IgD-negative memory B cell (primary cell): ENCODE measurements at regions not wholly inside any gene's neighbourhood (a gene's known extent, or its start where the extent isn't known, plus 50 kb on each side); places are given as distances from the start of the nearest gene placed in this dataset.

Experiments used
- H3K27ac Mint-ChIP-seq, 3 donors: one replicate each; pipeline ENCODE4 v1.8.0; 2020 to 2022; ENCODE audit warnings: mild to moderate bottlenecking in 3 of 3, mixed read lengths in 3 of 3, moderate library complexity in 1 of 3
- H3K27me3 Mint-ChIP-seq: one replicate; pipeline ENCODE4 v1.8.0; 2021; ENCODE audit warnings: mixed read lengths
- H3K36me3 Mint-ChIP-seq: one replicate; pipeline ENCODE4 v1.8.0; 2020; ENCODE audit warnings: mild to moderate bottlenecking, mixed read lengths
- H3K4me1 Mint-ChIP-seq, 3 donors: one replicate each; pipeline ENCODE4 v1.8.0; 2020 to 2022; ENCODE audit warnings: mixed read lengths in 3 of 3, mild to moderate bottlenecking in 1 of 3
- H3K4me3 Mint-ChIP-seq, 4 donors: one replicate each; pipeline ENCODE4 v1.8.0; 2020 to 2022; ENCODE audit warnings: mild to moderate bottlenecking in 4 of 4, mixed read lengths in 4 of 4, moderate library complexity in 3 of 4
- H3K9me3 Mint-ChIP-seq, 3 donors: one replicate each; pipeline ENCODE4 v1.8.0; 2020 to 2021; ENCODE audit warnings: mixed read lengths in 3 of 3, mild to moderate bottlenecking in 1 of 3

DNA sequence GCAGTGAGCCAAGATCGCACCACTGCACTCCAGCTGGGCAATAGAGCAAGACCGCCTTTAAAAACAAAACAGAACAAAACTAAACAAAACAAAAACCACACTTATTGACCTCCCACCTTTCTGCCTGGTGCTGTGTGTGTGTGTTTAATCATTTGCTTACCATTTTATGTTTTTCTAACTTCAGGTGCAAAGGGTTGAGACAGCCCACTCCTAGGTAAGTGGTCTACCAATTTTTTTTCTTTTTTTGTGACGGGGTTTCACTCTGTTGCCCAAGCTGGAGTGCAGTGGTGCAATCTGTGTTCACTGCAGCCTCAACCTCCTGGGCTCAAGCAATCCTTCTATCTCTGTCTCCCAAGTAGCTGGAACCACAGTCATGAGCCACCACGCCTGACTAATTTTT is 65.8 kb downstream of the SALL1 start:
- Mint-ChIP-seq H3K4me1 (no peaks in the 10 kb centered on the region), H3K36me3 (no peaks in the 10 kb centered on the region), H3K9me3 (peaks cover 4 to 7% (median 7%) of the 10 kb centered on the region in 3 donors), H3K27me3 (peaks cover 5% of the 10 kb centered on the region), H3K4me3 (no peak overlapping the region), H3K27ac (no peak overlapping the region)

DNA sequence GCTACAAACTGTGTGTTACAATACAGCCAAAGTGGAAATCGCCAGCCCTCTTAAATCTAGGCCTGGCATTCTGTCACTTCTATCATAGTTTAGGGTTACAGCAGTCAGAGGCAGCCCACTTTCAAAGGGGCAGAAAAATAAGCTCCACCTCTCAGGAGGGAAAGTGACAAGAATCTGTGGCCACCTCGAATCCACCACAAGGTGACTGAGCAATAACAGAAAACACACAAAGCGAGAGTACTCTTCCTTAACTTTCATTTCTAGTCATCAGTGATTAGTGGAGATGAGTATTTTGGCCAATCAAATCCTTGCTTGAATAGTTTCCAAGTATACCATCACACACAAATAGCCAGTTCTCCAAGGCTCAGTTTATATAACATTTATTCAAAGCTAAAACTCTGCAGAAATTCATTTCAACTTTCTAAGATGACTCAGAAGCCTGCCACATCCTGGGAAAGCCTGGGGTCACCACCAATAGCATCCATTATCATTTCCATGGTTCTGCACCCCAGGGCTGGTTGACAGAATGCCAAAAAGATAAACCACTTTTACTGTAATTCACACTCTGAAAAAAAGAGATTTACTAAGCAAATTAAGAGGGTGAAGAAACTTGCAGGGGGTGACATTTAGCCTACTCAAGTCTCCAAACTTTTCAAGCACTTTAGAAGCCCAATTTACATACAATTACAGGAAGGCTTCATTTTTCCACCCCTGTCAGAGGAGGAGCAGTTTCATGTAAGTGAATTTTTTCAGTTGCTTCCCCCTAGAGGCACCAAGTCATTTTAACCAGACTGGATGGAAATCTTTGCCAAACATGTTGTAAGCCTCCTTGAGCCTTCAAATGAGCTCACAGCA is 66.8 kb downstream of the SALL1 start:
- H3K9me3 Mint-ChIP-seq = peaks cover 4 to 7% (median 7%) of the 10 kb centered on the region in 3 donors
- no peak overlapping the region for H3K4me3 Mint-ChIP-seq
- H3K27me3 Mint-ChIP-seq = peaks cover 5% of the 10 kb centered on the region
- no peaks in the 10 kb centered on the region for H3K36me3 Mint-ChIP-seq
- peaks cover 0 to 1% (median 0%) of the 10 kb centered on the region in 3 donors for H3K4me1 Mint-ChIP-seq
- no peak overlapping the region for H3K27ac Mint-ChIP-seq

DNA sequence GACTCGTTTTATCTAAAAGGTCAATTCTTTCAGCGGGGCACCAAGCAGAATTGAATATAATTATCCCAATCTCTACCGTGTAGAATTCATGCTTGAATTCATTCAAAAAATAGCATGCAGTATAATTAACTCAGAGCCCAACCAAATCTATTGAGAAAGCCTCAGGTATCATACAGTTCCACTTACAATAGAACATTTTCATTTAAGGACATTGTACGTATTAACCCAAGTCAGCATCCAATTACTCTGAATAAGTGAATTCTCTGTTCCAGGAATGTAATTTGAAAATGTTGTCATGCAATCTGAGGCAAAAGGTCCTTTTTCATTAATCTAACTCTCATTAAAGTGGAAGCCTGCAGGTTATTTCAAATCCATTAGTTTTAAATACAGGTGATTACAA is 78.5 kb downstream of the SALL1 start:
- H3K4me1 Mint-ChIP-seq = no peaks in the 10 kb centered on the region
- H3K9me3 Mint-ChIP-seq = peaks cover 0 to 9% (median 6%) of the 10 kb centered on the region in 3 donors
- no peak overlapping the region for H3K27ac Mint-ChIP-seq
- no peak overlapping the region for H3K4me3 Mint-ChIP-seq
- H3K27me3 Mint-ChIP-seq = peaks cover 3% of the 10 kb centered on the region
- H3K36me3 Mint-ChIP-seq = no peaks in the 10 kb centered on the region

DNA sequence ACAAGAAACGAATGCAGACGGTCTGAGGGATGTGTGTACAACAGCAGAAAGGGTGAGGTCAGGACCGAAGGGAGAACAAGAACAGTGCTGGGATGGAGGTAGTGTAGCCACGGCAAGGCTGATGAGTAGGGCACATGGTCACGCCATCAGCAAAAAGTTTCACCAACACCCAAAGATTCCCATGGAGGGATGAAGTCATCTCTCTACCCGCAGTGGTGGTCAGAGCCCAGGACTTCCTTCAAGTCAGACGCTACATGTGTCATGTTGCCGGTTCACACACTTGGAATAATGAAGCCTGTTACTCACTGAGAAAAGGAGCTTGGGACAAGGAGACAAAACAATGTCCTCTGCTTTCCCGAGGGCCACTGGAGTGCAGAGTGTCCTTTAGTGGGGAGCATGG is 79.7 kb downstream of the SALL1 start:
- peaks cover 2 to 4% (median 3%) of the 10 kb centered on the region in 3 donors for H3K9me3 Mint-ChIP-seq

DNA sequence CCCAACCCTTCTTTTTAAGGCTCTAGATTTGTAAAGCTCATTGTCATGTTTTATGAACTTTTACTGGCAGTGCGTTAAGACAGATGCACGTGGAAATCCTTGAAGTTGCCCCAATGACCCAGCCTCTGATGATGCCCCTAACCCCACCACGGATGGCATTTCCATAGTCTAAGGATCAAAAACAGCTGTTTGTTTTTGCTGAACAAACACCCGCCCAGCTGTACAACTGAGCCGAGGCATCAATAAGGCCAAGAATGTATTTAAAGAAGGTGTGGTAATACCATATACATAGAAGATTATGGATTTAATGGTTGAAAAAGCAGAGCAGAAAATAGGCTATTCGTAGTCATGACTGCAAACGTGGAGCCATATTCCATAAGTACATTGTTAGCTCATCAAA is 83.7 kb downstream of the SALL1 start:
- peaks cover 0 to 3% (median 0%) of the 10 kb centered on the region in 3 donors for H3K9me3 Mint-ChIP-seq
- H3K4me3 Mint-ChIP-seq = no peak overlapping the region

More for the DNA sequence above, 79.7 kb downstream of the SALL1 start:
- Mint-ChIP-seq H3K36me3 (no peaks in the 10 kb centered on the region), H3K4me3 (no peak overlapping the region), H3K4me1 (no peaks in the 10 kb centered on the region), H3K27me3 (peaks cover 3% of the 10 kb centered on the region), H3K27ac (no peak overlapping the region)

DNA sequence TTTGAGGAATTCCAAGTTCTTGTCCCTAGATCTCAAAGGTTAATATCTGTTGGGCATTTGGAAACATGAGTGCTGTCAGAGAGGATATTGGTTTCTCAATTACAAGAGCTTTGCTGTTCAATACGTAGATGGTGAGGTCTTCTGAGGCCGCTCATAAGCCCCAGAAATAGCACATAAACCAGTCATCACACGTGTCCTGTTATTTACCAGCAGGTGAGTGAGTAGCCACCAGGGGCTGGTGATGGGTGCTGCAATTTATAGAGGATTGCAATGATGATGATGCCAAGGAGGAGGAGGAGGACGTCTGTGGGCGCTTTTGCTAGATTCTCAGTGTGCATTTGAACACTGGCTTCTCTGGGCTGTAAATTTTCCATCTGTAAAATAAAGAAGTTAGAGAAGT is 89.0 kb downstream of the SALL1 start:
- no peaks in the 10 kb centered on the region for H3K36me3 Mint-ChIP-seq
- H3K27ac Mint-ChIP-seq = no peak overlapping the region
- no peak overlapping the region for H3K4me3 Mint-ChIP-seq
- H3K9me3 Mint-ChIP-seq = peaks cover 0 to 2% (median 0%) of the 10 kb centered on the region in 3 donors
- no peaks in the 10 kb centered on the region for H3K27me3 Mint-ChIP-seq
- H3K4me1 Mint-ChIP-seq = peaks cover 0 to 2% (median 0%) of the 10 kb centered on the region in 3 donors

More for the DNA sequence above, 83.7 kb downstream of the SALL1 start:
- Mint-ChIP-seq H3K4me1 (peaks cover 0 to 2% (median 0%) of the 10 kb centered on the region in 3 donors), H3K36me3 (no peaks in the 10 kb centered on the region), H3K27me3 (no peaks in the 10 kb centered on the region), H3K27ac (no peak overlapping the region)

DNA sequence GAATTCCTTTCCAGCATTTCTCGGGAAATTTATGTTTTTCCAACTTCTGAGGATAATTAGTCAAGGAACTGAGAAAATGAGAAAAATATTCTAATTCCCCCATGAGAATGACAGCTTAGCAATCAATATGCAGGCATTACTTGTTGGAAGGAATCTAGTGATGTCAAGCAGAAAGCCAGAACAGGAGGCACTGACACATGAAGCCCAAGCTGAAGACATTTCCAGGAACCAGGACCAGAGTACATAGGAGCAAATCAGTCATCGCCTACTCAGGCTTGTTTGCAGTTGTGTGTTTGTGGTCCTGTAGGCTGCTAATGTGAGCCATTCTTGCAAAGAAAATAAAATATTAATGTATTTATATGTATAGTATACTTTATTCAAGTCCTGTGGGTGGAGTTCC is 89.7 kb downstream of the SALL1 start:
- Mint-ChIP-seq H3K27me3 (no peaks in the 10 kb centered on the region), H3K4me3 (no peak overlapping the region), H3K4me1 (peaks cover 0 to 2% (median 0%) of the 10 kb centered on the region in 3 donors), H3K27ac (no peak overlapping the region), H3K9me3 (peaks cover 0 to 1% (median 0%) of the 10 kb centered on the region in 3 donors), H3K36me3 (no peaks in the 10 kb centered on the region)

DNA sequence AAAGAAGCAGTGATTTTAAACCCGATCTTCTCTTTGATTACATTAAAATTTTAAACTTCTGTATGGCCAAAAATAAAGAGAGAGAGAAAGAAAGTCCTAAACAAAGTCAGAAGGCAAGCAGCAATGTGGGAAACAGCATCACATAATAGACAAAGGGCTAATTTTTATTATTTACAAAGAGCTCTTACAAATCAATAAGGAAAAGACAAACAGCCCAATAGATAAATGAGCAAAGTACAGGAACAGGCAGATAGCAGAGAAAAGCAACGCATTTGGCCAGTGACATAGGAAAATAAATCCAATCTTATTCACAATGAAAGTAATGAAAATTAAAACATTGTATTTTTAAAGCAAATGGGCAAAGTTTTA is 93.1 kb downstream of the SALL1 start:
- no peaks in the 10 kb centered on the region for H3K36me3 Mint-ChIP-seq
- H3K27ac Mint-ChIP-seq = peak overlapping the region in 1 of 3 donors; percentile 44
- H3K4me3 Mint-ChIP-seq = no peak overlapping the region
- H3K27me3 Mint-ChIP-seq = peaks cover 2% of the 10 kb centered on the region
- no peaks in the 10 kb centered on the region for H3K4me1 Mint-ChIP-seq
- H3K9me3 Mint-ChIP-seq = peaks cover 0 to 4% (median 1%) of the 10 kb centered on the region in 3 donors

DNA sequence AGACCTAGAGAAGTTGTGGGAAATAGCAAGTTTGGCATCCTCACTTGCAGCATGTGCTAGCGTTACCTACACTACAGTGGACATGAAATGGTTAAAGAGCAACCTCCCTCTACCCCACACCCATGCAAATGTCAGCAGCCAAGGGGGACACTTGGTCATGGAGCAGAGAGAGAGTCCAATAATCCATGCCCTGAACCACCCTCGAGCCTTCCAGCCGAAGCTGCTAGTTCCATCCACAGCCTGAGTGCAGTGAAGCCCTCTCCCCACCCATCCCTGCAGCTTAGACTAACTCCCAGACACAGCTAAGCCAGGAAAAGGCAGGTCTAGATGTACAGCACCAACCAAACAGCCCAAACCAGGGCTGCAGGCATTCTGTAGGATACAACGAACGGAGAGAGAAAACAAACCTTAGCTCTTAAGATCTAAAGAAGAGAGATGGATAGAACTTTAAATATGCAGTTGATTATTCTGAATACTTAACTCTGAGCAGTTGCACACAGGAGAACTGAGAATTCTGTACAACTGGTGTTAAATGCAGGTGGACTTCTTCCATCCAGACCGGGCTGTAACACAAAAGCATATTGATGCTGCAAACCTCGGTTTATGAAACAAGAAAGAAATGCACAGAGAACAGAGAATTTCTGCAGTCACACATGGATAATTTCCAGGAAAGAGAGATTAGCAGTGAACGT is 93.8 kb downstream of the SALL1 start:
- Mint-ChIP-seq H3K4me3 (no peak overlapping the region), H3K4me1 (no peaks in the 10 kb centered on the region), H3K27me3 (peaks cover 2% of the 10 kb centered on the region), H3K36me3 (no peaks in the 10 kb centered on the region), H3K9me3 (peaks cover 0 to 4% (median 1%) of the 10 kb centered on the region in 3 donors), H3K27ac (no peak overlapping the region)

DNA sequence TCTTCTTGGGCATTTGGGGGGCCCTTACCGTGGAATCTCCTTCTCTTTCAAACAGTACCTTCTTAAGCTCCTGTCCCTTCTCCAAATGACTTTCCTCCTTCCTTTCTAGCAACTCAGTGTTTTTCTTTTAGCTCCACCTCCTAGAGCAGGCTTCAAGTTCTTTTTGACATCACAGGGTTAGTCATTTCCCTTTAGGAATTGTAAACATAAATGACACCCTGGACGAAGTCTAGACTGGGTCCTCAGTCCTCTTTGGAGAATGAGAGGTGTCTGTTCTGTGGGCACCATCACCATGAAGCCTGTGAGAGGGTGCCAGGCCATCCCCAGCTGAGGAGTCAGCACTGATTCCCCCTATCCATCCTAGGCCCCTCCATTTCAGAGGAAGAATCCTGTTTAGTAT is 94.7 kb downstream of the SALL1 start:
- H3K36me3 Mint-ChIP-seq = no peaks in the 10 kb centered on the region
- peaks cover 0 to 4% (median 1%) of the 10 kb centered on the region in 3 donors for H3K9me3 Mint-ChIP-seq
- H3K4me3 Mint-ChIP-seq = no peak overlapping the region
- no peak overlapping the region for H3K27ac Mint-ChIP-seq
- peaks cover 2% of the 10 kb centered on the region for H3K27me3 Mint-ChIP-seq
- H3K4me1 Mint-ChIP-seq = no peaks in the 10 kb centered on the region

DNA sequence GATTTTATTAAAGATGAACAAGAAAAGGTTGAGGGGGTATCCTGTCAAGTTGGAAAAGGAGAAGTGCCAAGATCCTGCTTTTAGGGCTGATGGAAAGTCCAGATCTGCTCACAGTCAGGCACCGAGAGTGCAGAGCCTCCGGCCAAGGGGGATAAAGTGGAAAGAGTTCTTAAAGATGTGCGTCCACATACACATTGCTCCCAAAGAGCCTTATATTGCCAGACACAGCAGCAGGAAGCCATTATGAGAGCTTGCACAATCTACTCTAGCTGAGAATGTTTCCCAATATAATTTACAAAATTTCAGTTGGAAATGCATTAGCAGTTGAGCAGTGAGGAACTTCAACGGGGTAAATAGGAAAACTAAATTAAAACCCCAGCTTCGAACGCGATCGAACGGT is 95.6 kb downstream of the SALL1 start:
- peaks cover 2% of the 10 kb centered on the region for H3K27me3 Mint-ChIP-seq
- H3K36me3 Mint-ChIP-seq = no peaks in the 10 kb centered on the region
- no peak overlapping the region for H3K4me3 Mint-ChIP-seq
- peaks cover 0 to 4% (median 1%) of the 10 kb centered on the region in 3 donors for H3K9me3 Mint-ChIP-seq
- no peak overlapping the region for H3K27ac Mint-ChIP-seq
- no peaks in the 10 kb centered on the region for H3K4me1 Mint-ChIP-seq

DNA sequence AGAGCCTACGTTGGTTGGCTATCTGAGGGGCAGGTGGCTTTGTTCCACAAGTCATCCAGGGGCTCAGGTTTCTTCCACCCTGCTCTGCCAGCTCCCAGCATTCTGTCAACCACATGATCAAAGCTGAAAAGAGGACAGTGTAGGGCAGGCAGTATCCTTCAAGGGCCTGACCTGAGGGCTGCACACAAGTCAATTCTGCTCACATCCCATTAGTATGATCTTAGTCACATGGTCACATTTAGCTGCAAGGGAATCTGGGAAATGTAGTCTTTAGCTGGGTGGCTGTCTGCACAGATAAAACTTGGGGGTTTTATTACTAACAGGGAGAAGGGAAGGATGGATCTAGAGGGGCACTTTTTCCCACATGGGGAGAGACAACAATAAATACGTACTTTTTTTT is 97.3 kb downstream of the SALL1 start:
- no peaks in the 10 kb centered on the region for H3K36me3 Mint-ChIP-seq
- no peaks in the 10 kb centered on the region for H3K4me1 Mint-ChIP-seq
- H3K9me3 Mint-ChIP-seq = peaks cover 0 to 4% (median 3%) of the 10 kb centered on the region in 3 donors
- no peak overlapping the region for H3K4me3 Mint-ChIP-seq
- H3K27me3 Mint-ChIP-seq = peaks cover 2% of the 10 kb centered on the region
- no peak overlapping the region for H3K27ac Mint-ChIP-seq

DNA sequence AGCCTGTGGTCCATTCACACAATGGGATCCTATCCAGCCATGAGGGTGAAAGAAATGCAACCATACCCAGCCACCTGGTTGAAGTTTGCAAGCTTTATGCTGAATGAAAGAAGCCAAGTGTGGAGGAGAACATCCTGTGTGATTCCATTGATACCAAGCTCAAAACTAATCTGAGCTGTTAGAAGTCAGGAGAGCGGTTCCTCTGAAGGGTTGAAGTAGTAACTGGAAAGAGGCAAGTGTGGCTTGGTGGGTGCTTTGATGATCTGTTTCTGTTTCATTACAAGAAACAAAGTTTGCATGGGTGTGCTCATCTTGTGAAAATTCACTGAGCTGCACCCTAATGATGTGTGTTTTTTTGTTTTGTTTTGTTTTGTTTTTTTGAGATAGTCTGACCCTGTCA is 99.4 kb downstream of the SALL1 start:
- Mint-ChIP-seq H3K36me3 (no peaks in the 10 kb centered on the region), H3K27ac (no peak overlapping the region), H3K9me3 (peaks cover 0 to 4% (median 1%) of the 10 kb centered on the region in 3 donors), H3K27me3 (peaks cover 5% of the 10 kb centered on the region), H3K4me3 (no peak overlapping the region), H3K4me1 (no peaks in the 10 kb centered on the region)

DNA sequence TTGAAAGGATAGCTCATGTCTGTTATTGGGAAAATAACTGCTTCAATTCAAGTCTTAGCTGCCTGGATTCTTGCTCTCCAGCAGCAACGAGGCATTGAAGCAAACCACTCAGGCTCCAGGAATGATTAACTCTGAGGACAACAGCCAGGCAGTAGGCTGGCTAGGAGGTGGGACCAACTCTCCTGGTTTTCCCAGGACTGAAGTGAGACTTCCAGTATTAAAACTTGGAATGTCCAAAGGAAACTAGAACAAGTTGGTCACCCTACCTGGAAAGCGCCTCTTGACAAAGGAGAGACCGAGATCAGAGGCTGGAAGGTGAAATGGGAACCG is 100.7 kb downstream of the SALL1 start:
- Mint-ChIP-seq H3K27ac (no peak overlapping the region), H3K4me1 (no peaks in the 10 kb centered on the region), H3K36me3 (no peaks in the 10 kb centered on the region), H3K9me3 (peaks cover 0 to 4% (median 1%) of the 10 kb centered on the region in 3 donors), H3K4me3 (no peak overlapping the region), H3K27me3 (peaks cover 5% of the 10 kb centered on the region)

DNA sequence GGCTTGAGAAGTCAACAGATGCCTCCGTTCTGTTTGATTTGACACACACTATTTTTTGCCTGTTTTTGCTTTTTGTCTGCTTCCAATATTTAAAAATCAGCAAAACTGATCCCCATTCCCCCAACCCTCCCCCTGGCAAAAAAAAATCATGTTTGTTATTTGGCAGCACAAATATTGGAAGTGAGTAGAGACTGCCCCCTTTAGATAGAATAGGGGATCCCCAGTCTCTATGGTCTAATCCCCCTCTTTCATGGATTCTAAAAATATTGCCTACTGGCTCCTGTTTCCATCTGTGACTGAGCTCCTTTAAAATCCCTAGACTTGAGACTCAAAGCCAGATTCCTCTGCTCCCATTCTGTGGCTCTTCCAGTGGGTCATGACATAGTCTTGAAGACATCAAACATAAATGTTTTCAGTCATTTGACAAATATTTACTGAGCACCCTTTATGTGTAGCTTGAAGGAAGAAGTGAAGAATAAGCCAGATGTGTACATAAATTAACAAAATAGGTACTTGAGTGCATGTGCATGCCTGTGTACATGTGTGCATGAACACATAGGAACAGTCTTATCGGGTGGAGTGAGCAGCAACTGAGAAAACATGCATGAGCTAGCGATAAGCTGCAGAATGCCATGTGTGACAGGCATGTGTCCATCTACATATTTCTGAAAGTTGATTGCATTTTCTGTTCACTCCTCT is 101.2 kb downstream of the SALL1 start:
- Mint-ChIP-seq H3K36me3 (no peaks in the 10 kb centered on the region), H3K9me3 (peaks cover 0 to 4% (median 1%) of the 10 kb centered on the region in 3 donors), H3K27ac (peak overlapping the region in 1 of 3 donors; percentile 0), H3K4me3 (no peak overlapping the region), H3K4me1 (no peaks in the 10 kb centered on the region), H3K27me3 (peaks cover 3% of the 10 kb centered on the region)
